ENCODE measurements at regions not wholly inside any gene's neighbourhood (a gene's known extent, or its start where the extent isn't known, plus 50 kb on each side); places are given as distances from the start of the nearest gene placed in this dataset.
A peak's percentile ranks its signal among the peaks of the same experiment; 100 is the strongest.

DNA sequence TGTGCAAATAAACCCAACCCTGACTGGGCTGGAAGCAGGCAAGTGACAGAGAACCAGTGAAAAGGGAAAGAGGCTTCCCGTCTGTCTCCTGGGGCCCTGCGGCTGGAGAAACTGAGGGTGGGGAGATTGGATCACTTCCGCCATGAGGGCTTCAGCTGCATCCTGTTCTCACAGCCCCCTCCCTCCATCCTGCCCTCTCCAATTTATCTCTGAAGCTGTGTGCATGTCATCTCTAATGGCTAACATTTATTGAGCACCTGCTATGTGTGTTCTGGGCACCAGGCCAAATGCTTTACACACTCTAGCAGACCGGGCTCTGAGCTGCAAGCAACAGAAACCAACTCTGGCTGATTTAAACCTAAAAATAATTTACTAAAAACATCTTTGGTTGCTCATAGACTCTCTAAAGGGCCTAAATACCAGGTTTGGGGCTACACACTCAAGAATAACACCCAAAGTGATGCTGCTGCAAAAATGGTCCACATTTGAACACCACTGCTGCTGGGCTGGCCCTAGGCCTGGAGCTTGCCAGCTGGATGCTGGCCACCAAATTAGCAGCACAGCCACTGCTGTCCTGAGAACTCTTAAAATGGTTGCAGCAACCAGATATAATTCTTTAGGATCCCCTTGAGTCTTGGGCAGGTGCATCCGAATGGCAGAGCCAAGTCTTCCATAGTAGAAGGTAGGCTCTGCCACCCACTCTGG, 123.6 kb upstream of the LRFN2 start:
- H3K27ac ChIP-seq (ENCODE audit: low read depth in 1 of 2, low read length in 1 of 2), result no peak overlapping the region
- 49 to 52% methylated on average over 5 of the region's 5 CpGs for WGBS, 2 donors
- ATAC-seq (ENCODE audit: insufficient read depth, low FRiP score), result no peak

GRCh38 chr6:40708049-40708448, 120.9 kb upstream of the LRFN2 start:
- Histone ChIP-seq H3K4me3 (no peak overlapping the region), H3K36me3 (ENCODE audit: control insufficient read depth in 4 of 4, insufficient read depth in 4 of 4, low read length in 4 of 4) (no peaks in the 10 kb centered on the region), H3K27ac (ENCODE audit: low read depth in 1 of 2, low read length in 1 of 2) (no peak overlapping the region), H3K9ac (ENCODE audit: insufficient read depth in 1 of 2, low read length in 2 of 2) (no peak overlapping the region), H3K4me1 (ENCODE audit: control insufficient read depth in 5 of 5, insufficient read depth in 5 of 5, low read length in 5 of 5) (no peaks in the 10 kb centered on the region), H3K9me3 (ENCODE audit: control insufficient read depth in 4 of 4, insufficient read depth in 3 of 4, low read length in 3 of 4) (peaks cover 0 to 2% (median 0%) of the 10 kb centered on the region in 4 donors), H3K27me3 (ENCODE audit: control insufficient read depth in 3 of 3, insufficient read depth in 3 of 3, low read length in 2 of 3) (no peaks in the 10 kb centered on the region)
- DNase-seq (no peak), ATAC-seq (ENCODE audit: insufficient read depth, low FRiP score) (no peak)
- TF ChIP-seq CTCF (IDR thresholded peaks at IDR 0.05; ENCODE audit: control extremely low read depth, extremely low read depth), result no peak
- 81 to 84% methylated on average over 4 of the region's 4 CpGs for WGBS, 2 donors

More for the DNA sequence above, 123.6 kb upstream of the LRFN2 start:
- Histone ChIP-seq H3K9me3 (ENCODE audit: control insufficient read depth in 4 of 4, insufficient read depth in 3 of 4, low read length in 3 of 4) (peaks cover 0 to 2% (median 0%) of the 10 kb centered on the region in 4 donors), H3K4me3 (no peak overlapping the region), H3K9ac (ENCODE audit: insufficient read depth in 1 of 2, low read length in 2 of 2) (no peak overlapping the region), H3K27me3 (ENCODE audit: control insufficient read depth in 3 of 3, insufficient read depth in 3 of 3, low read length in 2 of 3) (no peaks in the 10 kb centered on the region), H3K4me1 (ENCODE audit: control insufficient read depth in 5 of 5, insufficient read depth in 5 of 5, low read length in 5 of 5) (peaks cover 0 to 9% (median 0%) of the 10 kb centered on the region in 5 donors), H3K36me3 (ENCODE audit: control insufficient read depth in 4 of 4, insufficient read depth in 4 of 4, low read length in 4 of 4) (no peaks in the 10 kb centered on the region)
- no peak for TF ChIP-seq CTCF (IDR thresholded peaks at IDR 0.05; ENCODE audit: control extremely low read depth, extremely low read depth)
- DNase-seq, result peak; percentile 35 to 53 (median 40)

GRCh38 chr6:40706178-40706577, 119.0 kb upstream of the LRFN2 start:
- no peak for TF ChIP-seq CTCF (IDR thresholded peaks at IDR 0.05; ENCODE audit: control extremely low read depth, extremely low read depth)
- Histone ChIP-seq H3K27me3 (ENCODE audit: control insufficient read depth in 3 of 3, insufficient read depth in 3 of 3, low read length in 2 of 3) (no peaks in the 10 kb centered on the region), H3K36me3 (ENCODE audit: control insufficient read depth in 4 of 4, insufficient read depth in 4 of 4, low read length in 4 of 4) (no peaks in the 10 kb centered on the region), H3K4me1 (ENCODE audit: control insufficient read depth in 5 of 5, insufficient read depth in 5 of 5, low read length in 5 of 5) (no peaks in the 10 kb centered on the region), H3K27ac (ENCODE audit: low read depth in 1 of 2, low read length in 1 of 2) (no peak overlapping the region), H3K9ac (ENCODE audit: insufficient read depth in 1 of 2, low read length in 2 of 2) (no peak overlapping the region), H3K4me3 (no peak overlapping the region), H3K9me3 (ENCODE audit: control insufficient read depth in 4 of 4, insufficient read depth in 3 of 4, low read length in 3 of 4) (peaks cover 0 to 2% (median 0%) of the 10 kb centered on the region in 4 donors)
- ATAC-seq (ENCODE audit: insufficient read depth, low FRiP score) (no peak), DNase-seq (no peak)
- WGBS, 2 donors, result 79 to 86% methylated on average over 1 of the region's 1 CpG

DNA sequence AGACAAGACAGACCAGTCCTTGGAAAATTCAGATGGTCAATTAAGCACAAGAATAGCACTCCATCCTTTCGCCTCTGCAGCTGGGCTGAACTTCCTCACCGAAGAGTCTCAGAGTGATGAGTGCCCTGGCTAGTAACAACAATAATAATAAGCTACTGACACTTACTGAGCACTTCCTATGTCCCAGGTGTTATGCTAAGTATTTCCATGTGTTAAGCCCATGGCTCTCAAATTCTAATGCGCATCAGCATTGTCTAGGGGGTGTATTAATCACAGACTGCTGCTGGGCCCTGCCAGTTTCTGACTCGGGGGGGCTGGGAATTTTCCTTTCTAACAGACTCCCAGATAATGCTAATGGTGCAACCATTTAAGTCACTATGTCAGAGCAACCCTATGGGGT, 118.2 kb upstream of the LRFN2 start:
- Histone ChIP-seq H3K9ac (ENCODE audit: insufficient read depth in 1 of 2, low read length in 2 of 2) (no peak overlapping the region), H3K4me1 (ENCODE audit: control insufficient read depth in 5 of 5, insufficient read depth in 5 of 5, low read length in 5 of 5) (no peaks in the 10 kb centered on the region), H3K36me3 (ENCODE audit: control insufficient read depth in 4 of 4, insufficient read depth in 4 of 4, low read length in 4 of 4) (no peaks in the 10 kb centered on the region), H3K4me3 (no peak overlapping the region), H3K27me3 (ENCODE audit: control insufficient read depth in 3 of 3, insufficient read depth in 3 of 3, low read length in 2 of 3) (no peaks in the 10 kb centered on the region), H3K9me3 (ENCODE audit: control insufficient read depth in 4 of 4, insufficient read depth in 3 of 4, low read length in 3 of 4) (peaks cover 0 to 2% (median 0%) of the 10 kb centered on the region in 4 donors), H3K27ac (ENCODE audit: low read depth in 1 of 2, low read length in 1 of 2) (no peak overlapping the region)
- ATAC-seq (ENCODE audit: insufficient read depth, low FRiP score) (no peak), DNase-seq (no peak)
- WGBS, 2 donors, result 88 to 93% methylated on average over 4 of the region's 4 CpGs
- no peak for TF ChIP-seq CTCF (IDR thresholded peaks at IDR 0.05; ENCODE audit: control extremely low read depth, extremely low read depth)
